GM19372 (cell line): ENCODE measurements at regions not wholly inside any gene's neighbourhood (a gene's known extent, or its start where the extent isn't known, plus 50 kb on each side); places are given as distances from the start of the nearest gene placed in this dataset.

Experiments
- ATAC-seq: cut with Tn5 transposase; IDR thresholded peaks from one replicate; pipeline ENCODE4 v1.9.1; 2021; ENCODE audit warnings: mild to moderate bottlenecking, low read depth, moderate library complexity; ENCODE audit not compliant: unreplicated experiment

GRCh38 chr14:54125109-54125508 lies 168.5 kb upstream of the BMP4 start:
- no peak for ATAC-seq

- ATAC-seq: no peak
These were observed 170.3 kb upstream of the BMP4 start for GRCh38 chr14:54126947-54127346.

- ATAC-seq: no peak
These were observed 170.9 kb upstream of the BMP4 start for GRCh38 chr14:54127526-54127925.

GRCh38 chr14:54129850-54130640 lies 173.4 kb upstream of the BMP4 start:
- no peak for ATAC-seq

GRCh38 chr14:54132496-54132895 lies 175.9 kb upstream of the BMP4 start:
- ATAC-seq: no peak

- no peak for ATAC-seq
These were observed 177.3 kb upstream of the BMP4 start for GRCh38 chr14:54133896-54134295.

- no peak for ATAC-seq
These were observed 179.2 kb upstream of the BMP4 start for GRCh38 chr14:54135804-54136280.

- no peak for ATAC-seq
These were observed 180.4 kb upstream of the BMP4 start for GRCh38 chr14:54136894-54137613.

GRCh38 chr14:54137614-54137961 lies 181.0 kb upstream of the BMP4 start:
- ATAC-seq: no peak

- ATAC-seq: no peak
These were observed 181.4 kb upstream of the BMP4 start for GRCh38 chr14:54138024-54138353.

- ATAC-seq: no peak
These were observed 181.9 kb upstream of the BMP4 start for GRCh38 chr14:54138354-54139038.

GRCh38 chr14:54140551-54140950 lies 183.9 kb upstream of the BMP4 start:
- no peak for ATAC-seq

GRCh38 chr14:54146601-54147000 lies 190.0 kb upstream of the BMP4 start:
- no peak for ATAC-seq

GRCh38 chr14:54147282-54147681 lies 190.7 kb upstream of the BMP4 start:
- ATAC-seq: no peak

GRCh38 chr14:54147758-54148157 lies 191.1 kb upstream of the BMP4 start:
- no peak for ATAC-seq

GRCh38 chr14:54148251-54148650 lies 191.6 kb upstream of the BMP4 start:
- no peak for ATAC-seq

GRCh38 chr14:54152351-54152750 lies 195.7 kb upstream of the BMP4 start:
- ATAC-seq: no peak

- no peak for ATAC-seq
These were observed 209.7 kb upstream of the BMP4 start for GRCh38 chr14:54166049-54166950.

- no peak for ATAC-seq
These were observed 211.9 kb upstream of the BMP4 start for GRCh38 chr14:54168489-54168888.

- ATAC-seq: no peak
These were observed 212.8 kb upstream of the BMP4 start for GRCh38 chr14:54169254-54169924.
